ENCODE measurements at regions not wholly inside any gene's neighbourhood (a gene's known extent, or its start where the extent isn't known, plus 50 kb on each side); places are given as distances from the start of the nearest gene placed in this dataset.

DNA sequence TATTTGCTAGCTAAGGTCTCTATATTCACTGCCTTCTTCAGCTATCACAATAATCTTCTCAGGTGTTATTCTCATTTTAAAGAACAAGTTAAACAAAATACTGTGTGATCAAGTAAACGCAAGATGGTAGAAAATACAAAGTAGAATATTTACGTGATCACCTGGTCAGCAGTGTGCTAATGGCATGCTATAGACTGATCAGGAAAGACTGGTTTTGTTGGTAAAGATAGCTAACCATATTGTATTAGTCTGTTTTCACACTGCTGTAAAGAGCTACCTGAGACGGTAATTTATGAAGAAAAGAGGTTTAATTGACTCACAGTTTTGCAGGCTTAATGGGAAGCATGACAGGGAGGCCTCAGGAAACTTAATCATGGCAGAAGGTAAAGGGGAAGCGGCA is 50.4 kb downstream of the ZBTB38 start:
- DNase-seq (ENCODE audit: low read depth): no peak

DNA sequence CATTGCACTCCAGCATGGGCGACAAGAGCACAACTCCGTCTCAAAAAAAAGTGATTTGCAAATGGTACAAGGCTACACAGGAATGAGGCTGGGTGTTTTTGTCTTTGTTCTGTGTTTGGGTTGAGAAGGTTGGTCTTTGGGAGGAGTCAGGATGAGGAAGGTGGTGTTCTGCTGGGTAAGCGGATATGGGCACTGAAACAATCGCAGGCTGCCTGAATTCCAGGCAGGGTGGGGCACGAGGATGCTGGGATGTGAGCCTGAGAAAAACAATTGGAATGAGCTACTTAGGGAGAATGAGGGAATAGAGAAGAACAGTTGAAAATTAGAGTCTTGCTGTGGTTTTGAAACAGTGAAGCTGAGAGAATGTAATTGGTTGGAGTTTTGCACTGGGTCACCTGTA is 51.6 kb downstream of the ZBTB38 start:
- DNase-seq (ENCODE audit: low read depth): no peak

DNA sequence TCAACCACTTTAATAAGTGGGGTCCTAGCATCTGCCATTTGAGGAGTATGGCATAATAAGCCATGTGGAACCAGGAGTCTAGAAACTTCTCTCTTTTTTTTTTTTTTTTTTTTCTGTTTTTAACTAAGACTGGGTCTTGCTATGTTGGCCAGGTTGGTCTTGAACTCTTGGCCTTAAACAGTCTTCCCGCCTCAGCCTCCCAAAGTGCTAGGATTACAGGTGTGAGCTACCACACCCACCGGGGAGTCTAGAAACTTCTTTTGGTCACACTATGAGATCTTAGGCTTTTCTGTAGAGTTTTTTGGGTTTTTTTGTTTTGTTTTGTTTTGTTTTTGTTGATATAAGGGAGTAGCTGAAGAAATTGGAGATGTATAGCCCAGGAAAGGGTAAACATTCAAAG is 52.9 kb downstream of the ZBTB38 start:
- no peak for DNase-seq (ENCODE audit: low read depth)

GRCh38 chr3:141421639-141422319 is 53.5 kb downstream of the ZBTB38 start:
- DNase-seq (ENCODE audit: low read depth): no peak

- no peak for DNase-seq (ENCODE audit: low read depth)
Measured at GRCh38 chr3:141422961-141423582, 54.8 kb downstream of the ZBTB38 start.

- peak; percentile 48 for DNase-seq (ENCODE audit: low read depth)
Measured at GRCh38 chr3:141425523-141426233, 57.4 kb downstream of the ZBTB38 start.

DNA sequence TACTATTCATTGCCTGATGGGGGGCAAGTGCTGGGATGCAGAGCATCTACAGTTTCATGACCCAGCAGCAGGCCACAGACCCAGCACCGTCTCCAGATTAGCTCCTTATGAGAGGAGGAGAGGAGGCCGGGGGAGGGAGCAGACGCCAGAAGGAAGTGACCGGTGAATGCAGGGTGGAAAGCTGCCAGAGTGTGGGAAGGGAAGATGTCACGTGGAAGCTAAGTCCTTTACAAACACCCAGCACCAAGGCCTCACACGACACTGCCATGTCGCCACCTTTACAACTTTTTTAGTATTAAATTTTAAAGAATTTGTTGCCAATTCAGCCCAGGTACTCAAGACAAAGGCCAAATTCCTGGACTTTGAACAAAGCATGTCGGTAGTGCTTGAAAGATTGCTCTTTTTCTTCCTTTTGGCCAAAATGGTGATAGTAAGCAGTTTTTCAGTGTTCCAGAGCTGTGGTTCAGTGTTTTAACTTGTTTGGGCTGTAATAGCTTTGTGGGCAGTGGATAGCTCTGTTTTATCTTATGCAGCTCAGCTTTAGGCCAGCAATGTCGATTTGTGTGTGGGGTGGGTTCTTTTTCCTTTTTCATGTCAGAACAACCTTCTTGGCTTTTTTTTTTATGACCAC is 58.2 kb downstream of the ZBTB38 start:
- DNase-seq (ENCODE audit: low read depth): peak; percentile 47

DNA sequence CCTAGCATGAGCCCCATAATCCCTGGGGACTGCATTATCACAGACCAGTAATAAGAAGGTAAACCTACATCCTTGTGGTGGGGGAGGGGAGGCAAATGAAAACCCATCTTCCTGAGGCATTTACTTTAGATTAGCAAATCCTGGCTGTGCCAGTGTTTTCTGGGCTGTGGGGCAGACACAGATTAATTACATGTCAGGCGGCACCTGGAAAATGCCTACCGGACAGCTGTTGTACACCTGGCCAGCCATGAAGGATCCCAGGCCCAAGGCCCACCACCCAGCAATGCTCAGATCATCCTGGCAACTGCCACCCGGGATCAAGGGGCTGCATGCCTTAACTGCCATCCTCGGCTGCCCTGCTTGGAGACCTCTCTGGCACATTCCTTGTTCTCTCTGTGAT is 59.1 kb upstream of the RASA2 start:
- no peak for DNase-seq (ENCODE audit: low read depth)

- DNase-seq (ENCODE audit: low read depth): no peak
Measured at GRCh38 chr3:141429371-141430035, 57.3 kb upstream of the RASA2 start.

DNA sequence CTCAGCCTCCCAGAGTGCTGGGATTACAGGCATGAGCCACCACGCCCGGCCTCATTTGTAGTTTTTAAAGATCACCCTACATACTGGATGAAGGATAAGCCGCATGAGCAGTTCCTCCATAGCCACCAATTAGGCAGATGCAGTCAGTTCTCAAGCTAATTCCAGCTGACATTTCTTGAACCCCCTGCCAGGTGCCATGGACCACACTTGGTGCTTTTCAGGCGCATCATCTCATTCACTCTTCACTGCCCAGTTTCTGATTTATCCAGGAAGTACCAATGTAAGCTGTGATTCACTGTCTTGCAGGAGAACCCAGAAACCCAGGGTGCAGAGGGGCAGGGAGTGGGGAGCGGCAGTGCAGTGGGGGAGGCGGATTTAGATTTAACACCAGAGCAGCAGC is 56.5 kb upstream of the RASA2 start:
- no peak for DNase-seq (ENCODE audit: low read depth)

GRCh38 chr3:141431411-141432378 is 55.1 kb upstream of the RASA2 start:
- no peak for DNase-seq (ENCODE audit: low read depth)

DNA sequence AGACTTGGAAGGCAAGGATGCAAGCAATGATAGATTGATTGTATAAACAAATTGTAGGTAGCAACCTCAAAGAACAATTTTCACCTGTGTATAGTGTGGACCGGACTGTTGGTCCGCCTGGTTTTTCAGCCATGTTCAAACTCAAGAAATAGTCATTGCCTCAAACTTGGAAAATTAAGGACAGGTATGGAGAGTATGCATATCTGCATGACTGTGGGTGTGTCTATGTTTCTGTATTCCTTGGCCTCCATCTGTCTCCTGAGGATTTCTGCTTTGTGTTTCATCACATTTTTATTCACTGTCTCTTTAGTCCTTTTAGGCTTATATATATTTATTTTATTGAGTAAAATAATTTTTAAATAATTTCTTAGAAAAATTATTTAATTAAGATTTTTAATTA is 53.9 kb upstream of the RASA2 start:
- DNase-seq (ENCODE audit: low read depth): no peak

DNA sequence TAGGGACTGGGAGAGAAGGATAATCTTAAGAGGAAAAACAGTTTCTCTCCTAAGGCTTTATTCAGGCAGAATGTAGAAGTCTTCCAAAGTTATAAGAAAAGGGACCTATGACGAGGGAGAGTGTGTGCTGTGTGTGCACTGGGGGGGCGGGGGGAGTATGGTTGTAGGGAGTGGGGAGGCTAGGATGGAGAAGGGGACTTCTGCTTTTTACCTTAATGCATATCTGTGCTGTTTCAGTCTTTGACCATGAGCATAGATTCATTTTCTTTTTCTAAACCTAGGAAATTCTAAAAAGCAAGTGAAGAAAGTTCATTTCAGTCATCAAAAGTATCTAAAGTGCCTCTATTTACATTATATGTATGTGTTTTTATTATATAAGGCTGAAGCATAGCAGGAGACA is 52.6 kb upstream of the RASA2 start:
- no peak for DNase-seq (ENCODE audit: low read depth)

- no peak for DNase-seq (ENCODE audit: low read depth)
Measured at GRCh38 chr3:141436180-141436579, 50.6 kb upstream of the RASA2 start.

Data from renal cortical epithelial cell (primary cell).